Umbilical cord (tissue), 1 donor: ENCODE measurements at regions not wholly inside any gene's neighbourhood (a gene's known extent, or its start where the extent isn't known, plus 50 kb on each side); places are given as distances from the start of the nearest gene placed in this dataset.
"Not testable (repeated sequence)": the region's sequence is repeated elsewhere in the genome, so short reads cannot be mapped to it uniquely, and the experiment has no call there.

Source experiments
- DNase-seq: peaks from one replicate; pipeline ENCODE4 v3.0.0-alpha.2; 2015; ENCODE audit warnings: low spot score

DNA sequence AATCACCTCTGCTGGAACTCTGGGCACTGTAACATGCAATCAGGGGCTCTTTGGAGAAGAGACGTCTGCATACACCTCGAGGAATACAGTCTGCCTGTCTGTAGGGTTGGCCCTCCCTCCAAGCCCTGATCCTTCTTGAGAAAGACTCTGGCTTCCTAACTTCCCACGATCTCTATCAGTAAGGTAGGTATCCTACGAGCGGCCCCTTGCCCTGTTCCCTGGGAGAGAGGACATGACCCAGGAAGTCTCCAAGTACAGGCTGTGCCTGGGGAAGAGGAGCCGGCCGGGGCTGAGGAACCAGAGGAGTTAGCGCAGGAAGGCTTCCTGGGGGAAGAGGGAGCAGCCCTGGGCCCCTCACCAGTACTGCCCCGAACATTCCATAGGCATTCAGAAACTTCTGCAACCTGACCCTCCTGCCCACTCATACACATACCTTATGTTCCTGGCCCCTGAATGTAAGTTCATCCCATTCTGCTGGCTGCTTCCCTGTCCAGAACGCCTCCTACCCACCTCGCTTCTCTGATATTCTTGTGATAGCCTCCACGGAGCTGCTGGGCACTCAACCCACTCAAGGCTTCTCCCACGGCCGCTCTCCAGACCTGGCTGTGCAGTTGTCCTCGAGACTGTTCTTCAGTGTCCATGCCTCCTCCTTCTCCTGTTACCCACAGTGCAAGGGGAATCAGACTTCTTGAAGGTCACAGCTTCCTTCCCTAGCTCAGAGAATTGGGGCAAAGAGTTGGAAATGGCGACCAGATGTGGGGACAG is 116.1 kb downstream of the CYP26B1 start:
- DNase-seq: no peak

DNA sequence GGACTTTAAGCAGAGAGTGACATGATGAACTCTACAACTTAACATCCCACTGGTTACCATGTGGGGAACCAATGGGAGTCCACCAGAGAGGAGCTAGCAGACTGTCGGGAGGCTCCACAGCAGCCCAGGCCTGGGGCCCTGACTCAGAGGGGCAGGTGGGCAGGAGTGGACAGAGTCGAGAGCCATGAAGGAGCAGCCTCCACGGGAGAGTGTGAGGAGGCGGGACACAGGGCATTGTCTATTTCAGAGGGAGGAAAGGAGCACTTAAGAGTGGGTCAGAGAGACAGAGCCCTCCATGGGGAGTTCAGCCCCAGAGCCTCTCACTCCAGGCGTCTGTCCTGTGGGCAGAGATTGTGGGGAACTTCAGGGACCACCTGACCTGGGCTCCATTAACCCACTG is 118.7 kb downstream of the CYP26B1 start:
- DNase-seq: no peak

GRCh38 chr2:72028351-72028995 is 119.2 kb downstream of the CYP26B1 start:
- no peak for DNase-seq

DNA sequence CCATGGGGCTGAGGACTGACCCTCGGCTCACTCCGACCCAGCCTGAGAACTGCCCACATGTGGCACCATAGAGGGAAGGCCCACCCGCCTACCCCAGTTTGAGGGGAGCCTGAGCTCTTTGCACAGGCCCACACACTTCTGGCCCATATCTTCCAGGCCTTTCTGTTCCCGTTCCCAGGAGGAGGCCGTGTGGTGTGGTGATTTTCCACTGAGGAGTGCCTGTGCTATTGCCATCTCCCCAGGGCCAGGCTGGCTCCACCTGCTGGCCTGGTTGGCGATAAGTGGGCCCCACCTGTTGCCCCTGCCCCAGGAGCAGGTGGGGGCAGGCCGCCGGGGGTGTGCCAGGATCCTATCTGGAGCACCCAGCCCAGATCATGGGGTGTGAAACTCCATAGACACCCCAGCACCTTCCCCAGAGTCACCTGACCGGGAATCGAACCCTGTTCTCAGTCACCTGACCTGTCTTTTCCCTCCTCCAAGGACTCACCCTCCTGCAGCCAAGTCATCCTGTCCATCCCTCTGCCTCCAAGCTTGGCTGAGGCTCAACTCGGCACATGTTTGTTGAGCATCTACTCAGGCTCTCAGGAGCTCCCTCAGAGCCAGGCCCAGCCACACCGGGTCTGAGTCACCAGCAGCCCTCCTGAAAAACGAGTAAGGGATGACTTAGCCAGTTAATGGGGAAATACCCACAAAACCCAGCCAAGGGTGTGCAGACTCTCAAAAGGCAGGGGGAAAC is 120.1 kb downstream of the CYP26B1 start:
- no peak for DNase-seq

- no peak for DNase-seq
Measured at GRCh38 chr2:72026819-72027425, 120.7 kb downstream of the CYP26B1 start.

- DNase-seq: no peak
Measured at GRCh38 chr2:72024451-72025175, 123.0 kb downstream of the CYP26B1 start.

DNA sequence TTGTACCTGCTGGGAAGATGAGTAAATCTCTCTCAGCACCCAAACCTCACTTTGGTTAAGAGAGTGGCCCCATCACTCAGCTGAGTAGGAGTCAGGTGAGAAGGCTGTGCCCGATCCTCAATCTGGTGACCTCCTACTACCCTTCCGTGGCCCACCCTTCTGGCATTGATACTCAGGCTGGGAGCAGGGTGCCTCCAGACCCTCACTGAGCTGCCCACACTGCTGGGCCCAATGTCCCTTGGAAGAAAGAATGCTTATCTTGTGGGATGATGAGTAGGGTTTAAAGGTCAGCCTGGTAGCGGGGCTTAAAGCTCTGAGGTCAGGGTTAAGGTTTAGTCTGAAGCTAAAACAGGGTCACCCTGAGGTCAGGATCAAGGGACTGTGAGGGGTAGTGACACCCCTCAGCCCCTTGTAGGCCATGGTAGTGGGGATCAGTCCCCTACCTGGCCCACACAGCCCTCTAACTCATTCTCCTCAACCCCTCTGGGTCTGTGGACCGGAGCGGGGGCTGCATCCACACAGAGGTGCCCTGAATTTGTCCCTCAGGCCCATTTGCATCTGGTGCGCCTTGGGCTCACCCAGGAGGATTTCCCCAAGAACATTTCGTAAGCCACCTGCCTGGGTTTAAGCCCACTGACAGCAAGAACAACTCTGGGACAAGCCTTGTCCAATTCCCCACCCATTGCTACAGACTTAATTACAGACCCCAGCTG is 123.8 kb downstream of the CYP26B1 start:
- no peak for DNase-seq

DNA sequence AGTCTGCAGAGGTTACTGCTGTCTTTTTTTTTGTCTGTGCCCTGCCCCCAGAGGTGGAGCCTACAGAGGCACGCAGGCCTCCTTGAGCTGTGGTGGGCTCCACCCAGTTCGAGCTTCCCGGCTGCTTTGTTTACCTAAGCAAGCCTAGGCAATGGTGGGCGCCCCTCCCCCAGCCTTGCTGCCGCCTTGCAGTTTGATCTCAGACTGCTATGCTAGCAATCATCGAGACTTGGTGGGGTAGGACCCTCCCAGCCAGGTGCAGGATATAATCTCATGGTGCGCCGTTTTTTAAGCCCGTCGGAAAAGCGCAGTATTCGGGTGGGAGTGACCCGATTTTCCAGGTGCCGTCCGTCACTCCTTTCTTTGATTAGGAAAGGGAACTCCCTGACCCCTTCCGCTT is 126.3 kb downstream of the CYP26B1 start:
- DNase-seq: not testable (repeated sequence)

DNA sequence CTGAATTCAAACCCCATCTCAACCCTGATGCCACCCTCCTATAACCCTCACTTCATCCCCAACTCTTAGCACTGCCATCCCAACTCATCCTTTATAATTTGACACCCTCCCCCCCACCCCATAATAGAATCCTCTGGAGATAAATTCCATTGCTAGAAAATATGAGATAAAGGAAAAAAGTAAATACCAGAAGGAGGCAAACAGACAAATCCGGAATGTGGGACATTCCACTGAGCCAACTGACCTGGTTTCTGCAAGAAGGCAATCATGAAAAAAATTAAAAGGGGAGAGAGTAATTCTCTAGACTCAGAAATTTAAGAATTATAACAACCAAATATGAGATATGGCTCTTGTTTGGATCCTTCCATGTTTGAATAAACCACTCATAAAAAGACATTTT is 132.4 kb downstream of the CYP26B1 start:
- DNase-seq: no peak

- DNase-seq: no peak
Measured at GRCh38 chr2:72014831-72015230, 132.8 kb downstream of the CYP26B1 start.

- no peak for DNase-seq
Measured at GRCh38 chr2:72013726-72014125, 133.9 kb downstream of the CYP26B1 start.

GRCh38 chr2:72012886-72013574 is 134.6 kb downstream of the CYP26B1 start:
- no peak for DNase-seq

GRCh38 chr2:72011791-72012190 is 135.9 kb downstream of the CYP26B1 start:
- no peak for DNase-seq

DNA sequence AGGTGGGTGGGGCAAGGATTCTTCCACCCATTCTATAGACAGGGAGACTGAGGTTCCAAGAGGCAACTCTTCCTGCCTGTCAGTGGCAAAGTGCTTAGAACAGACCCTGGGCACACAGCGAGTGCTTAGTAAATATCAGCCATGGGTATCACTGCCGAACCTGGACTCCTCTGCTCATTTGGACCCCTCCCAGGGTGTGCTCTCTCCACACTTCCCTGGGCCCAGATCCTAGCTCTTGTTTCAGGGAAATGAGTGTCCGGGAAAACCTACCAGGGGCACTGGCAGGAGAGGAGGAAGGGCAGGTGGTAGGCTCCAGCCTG is 136.3 kb downstream of the CYP26B1 start:
- DNase-seq: no peak

DNA sequence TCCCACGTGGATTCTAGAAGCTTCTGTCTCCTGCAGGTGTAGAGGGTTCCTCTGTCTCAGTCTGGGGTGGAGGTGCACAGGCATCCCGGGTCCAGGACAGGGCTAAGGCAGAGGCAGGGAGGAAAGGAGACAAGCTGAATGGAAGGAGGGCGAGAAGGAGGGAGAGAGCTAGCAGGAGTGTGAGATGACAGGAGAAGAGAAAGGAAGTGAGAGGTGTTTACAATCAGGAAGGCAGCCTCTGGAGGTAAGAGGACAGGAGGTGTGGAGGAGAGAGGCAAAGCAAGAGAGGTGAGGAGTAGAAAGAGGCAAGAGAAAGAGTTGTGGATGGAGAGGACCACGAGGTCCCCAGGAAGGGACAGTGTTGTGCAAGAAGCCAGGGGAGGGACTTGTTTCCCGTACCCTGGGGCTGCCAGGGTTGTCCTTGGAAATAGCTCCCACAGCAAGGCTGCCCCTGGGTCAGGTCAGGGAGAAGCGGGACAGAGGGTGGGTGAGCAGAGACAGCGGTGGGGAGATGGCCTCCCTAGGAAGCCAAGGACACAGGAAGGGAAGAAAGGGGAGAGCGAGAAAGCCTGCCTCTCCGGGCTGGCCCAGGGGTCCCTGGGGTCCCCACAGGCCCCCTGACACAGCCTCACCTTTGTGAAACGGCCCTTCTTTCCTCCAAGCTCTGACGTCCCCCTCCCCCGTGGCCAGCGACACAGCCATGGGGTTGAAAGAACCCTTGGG is 136.9 kb downstream of the CYP26B1 start:
- no peak for DNase-seq

DNA sequence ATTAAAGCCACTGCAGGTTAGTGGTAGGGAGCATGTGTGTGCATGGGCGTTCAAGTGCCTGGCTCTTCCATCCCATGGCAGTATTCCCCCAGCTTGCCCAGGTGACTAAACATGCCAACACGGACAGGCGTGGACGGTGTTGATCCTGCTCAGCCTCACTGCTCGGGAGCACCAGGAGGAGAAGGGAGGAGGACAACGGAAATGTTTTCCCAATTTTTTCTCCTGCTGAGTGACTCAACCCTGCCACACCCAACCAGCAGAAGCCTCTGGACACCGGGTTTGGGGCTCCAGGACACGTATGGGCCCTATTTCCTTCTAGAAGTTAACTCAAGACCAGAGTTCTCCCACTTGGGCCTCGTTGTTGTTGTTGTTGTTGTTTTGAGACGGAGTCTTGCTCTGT is 139.1 kb downstream of the CYP26B1 start:
- DNase-seq: no peak

- no peak for DNase-seq
Measured at GRCh38 chr2:72007402-72007801, 140.3 kb downstream of the CYP26B1 start.

DNA sequence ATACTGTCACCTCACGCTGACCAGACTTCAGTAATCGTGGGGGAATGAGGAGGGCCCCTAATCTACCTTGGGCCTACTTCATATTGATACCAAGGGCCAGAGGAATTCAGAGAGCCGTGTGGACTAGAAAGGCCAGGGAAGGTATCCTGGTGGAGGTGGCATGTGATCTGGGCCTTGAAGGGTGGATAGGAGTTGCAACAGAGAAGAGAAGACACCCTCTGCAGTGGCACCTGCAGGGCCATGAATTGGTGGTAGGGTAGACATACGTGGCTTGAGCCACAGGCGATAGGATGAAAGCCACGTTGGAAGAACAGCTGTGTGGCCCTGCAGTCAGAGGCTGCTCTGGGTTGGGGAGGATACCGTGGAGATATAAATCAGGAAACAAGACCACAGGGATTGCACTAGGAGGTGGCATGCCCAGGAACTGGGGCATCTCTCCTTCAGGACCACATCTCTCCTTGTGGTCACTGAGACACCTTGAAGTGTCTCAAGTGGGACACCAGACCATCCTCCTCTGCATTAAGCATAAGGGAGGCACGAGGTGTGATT is 141.4 kb downstream of the CYP26B1 start:
- no peak for DNase-seq

GRCh38 chr2:72004976-72005375 is 142.7 kb downstream of the CYP26B1 start:
- DNase-seq: no peak
